B cell (primary cell): ENCODE measurements at regions not wholly inside any gene's neighbourhood (a gene's known extent, or its start where the extent isn't known, plus 50 kb on each side); places are given as distances from the start of the nearest gene placed in this dataset.

Experiments
- ATAC-seq: fragments of 200-7000 bp; cut with Tn5 transposase; one replicate; pipeline ENCODE4 v1.10.0; 2021; ENCODE audit warnings: low read depth, mild to moderate bottlenecking, moderate number of reproducible peaks, moderate library complexity
- CTCF ChIA-PET: fragments of 350-600 bp; sonication (Branson Sonifier 250); formaldehyde crosslinking; loops from one replicate; lab custom pipeline; 2021; ENCODE audit warnings: antibody characterized with exemption, inconsistent platforms; lab: Charles Lee
- POLR2A ChIA-PET: fragments of 350-600 bp; sonication (Branson Sonifier 250); formaldehyde crosslinking; loops from one replicate; lab custom pipeline; 2021; ENCODE audit warnings: antibody characterized with exemption; lab: Charles Lee
- DNase-seq: peaks from one replicate; pipeline ENCODE4 v3.0.0; 2013
- H2AFZ ChIP-seq: 2 replicates; pipeline ENCODE4 v1.6.1; 2012; ENCODE audit warnings: mild to moderate bottlenecking, low read depth, low read length; ENCODE audit not compliant: insufficient read depth, poor library complexity, severe bottlenecking
- H3K27ac ChIP-seq, 2 donors: 1 replicate in 1 of 2; 2 replicates in 1 of 2; pipeline ENCODE4 v1.5.1; 2012 to 2013; ENCODE audit warnings: low read length in 2 of 2, mild to moderate bottlenecking in 2 of 2, moderate library complexity in 1 of 2
- H3K27me3 ChIP-seq, 4 experiments: fragments of 200-600 bp in 1 of 4; sonication (generic) in 1 of 4; replicated peaks in 1 of 4; 1 replicate in 2 of 4; 2 replicates in 2 of 4; pipeline versions ENCODE4 v1.6.1 to v1.7.0; 2013 to 2016; ENCODE audit warnings: low read length in 3 of 4, mild to moderate bottlenecking in 2 of 4, mixed read lengths in 1 of 4, moderate library complexity in 1 of 4; ENCODE audit not compliant: insufficient read depth in 4 of 4, control insufficient read depth in 3 of 4; ENCODE audit errors: control extremely low read depth in 1 of 4
- H3K36me3 ChIP-seq, 2 experiments: replicated peaks in 1 of 2; 1 replicate in 1 of 2; 2 replicates in 1 of 2; pipeline versions ENCODE4 v1.6.1 to v1.7.1; 2013; ENCODE audit warnings: low read length in 1 of 2; ENCODE audit not compliant: insufficient read depth in 2 of 2, control insufficient read depth in 1 of 2; ENCODE audit errors: control extremely low read depth in 1 of 2, extremely low read depth in 1 of 2
- H3K4me1 ChIP-seq, 2 donors: fragments of 200-600 bp in 1 of 2; sonication (generic) in 1 of 2; 1 replicate in 1 of 2; 2 replicates in 1 of 2; pipeline versions ENCODE4 v1.5.1 to v1.6.1; 2013 to 2017; ENCODE audit warnings: low read length in 2 of 2; ENCODE audit not compliant: control insufficient read depth in 2 of 2, insufficient read depth in 2 of 2
- H3K4me2 ChIP-seq: replicated peaks from 2 replicates; pipeline ENCODE3; 2012; ENCODE audit warnings: mild to moderate bottlenecking, low read depth, low read length; ENCODE audit not compliant: poor library complexity, severe bottlenecking
- H3K4me3 ChIP-seq, 5 experiments: fragments of 200-600 bp in 1 of 5; sonication (generic) in 1 of 5; 1 replicate in 3 of 5; 2 replicates in 2 of 5; pipeline versions ENCODE4 v1.5.1 to v1.7.0; 2011 to 2016; ENCODE audit warnings: low read length in 4 of 5, mild to moderate bottlenecking in 4 of 5, low read depth in 2 of 5, control low read depth in 1 of 5, moderate library complexity in 1 of 5; ENCODE audit not compliant: insufficient read depth in 1 of 5; ENCODE audit errors: control extremely low read depth in 1 of 5, extremely low read depth in 1 of 5
- H3K79me2 ChIP-seq: fragments of 200-600 bp; sonication (generic); one replicate; pipeline ENCODE4 v1.6.0; 2016; ENCODE audit warnings: low read length; ENCODE audit not compliant: control insufficient read depth, insufficient read depth
- H3K9ac ChIP-seq: fragments of 200-600 bp; sonication (generic); 2 replicates; pipeline ENCODE4 v1.6.1; 2017; ENCODE audit warnings: mild to moderate bottlenecking, low read length, moderate library complexity
- H3K9me3 ChIP-seq, 3 donors: one replicate each; pipeline versions ENCODE4 v1.6.1 to v1.7.1; 2013; ENCODE audit warnings: low read length in 2 of 3; ENCODE audit not compliant: control insufficient read depth in 2 of 3, insufficient read depth in 1 of 3; ENCODE audit errors: control extremely low read depth in 1 of 3
- H4K20me1 ChIP-seq: 2 replicates; pipeline ENCODE4 v1.6.0; 2012; ENCODE audit warnings: mild to moderate bottlenecking, low read length; ENCODE audit not compliant: insufficient read depth, control insufficient read depth, poor library complexity, severe bottlenecking
- H3K27ac Mint-ChIP-seq: one replicate; pipeline ENCODE4 v1.8.0; 2021; ENCODE audit warnings: mixed read lengths
- H3K27me3 Mint-ChIP-seq: one replicate; pipeline ENCODE4 v1.8.0; 2021; ENCODE audit warnings: mixed read lengths
- H3K4me1 Mint-ChIP-seq: one replicate; pipeline ENCODE4 v1.8.0; 2021; ENCODE audit warnings: mixed read lengths
- H3K4me3 Mint-ChIP-seq: one replicate; pipeline ENCODE4 v1.8.0; 2021; ENCODE audit warnings: mixed read lengths
- H3K9me3 Mint-ChIP-seq: one replicate; pipeline ENCODE4 v1.8.0; 2022; ENCODE audit warnings: mixed read lengths; ENCODE audit not compliant: insufficient read depth
- EZH2 ChIP-seq: IDR thresholded peaks from 2 replicates; pipeline ENCODE4 v1.6.1; 2012; ENCODE audit warnings: borderline replicate concordance, low read depth, mild to moderate bottlenecking, moderate library complexity, low read length; ENCODE audit not compliant: insufficient read depth, poor library complexity, severe bottlenecking
- WGBS: methylation state at CpG from one replicate; pipeline ENCODE4 v1.1.5; 2013; ENCODE audit warnings: missing lambda C conversion rate; ENCODE audit not compliant: insufficient coverage; 5-methylcytosine and 5-hydroxymethylcytosine counted together
- intact Hi-C: fragments of 100-400 bp; cut with micrococcal nuclease; formaldehyde crosslinking; loops from one replicate; pipeline ENCODE4 v1.10.0; 2022
- TF ChIP-seq, protein P1 (sequence below): fragments of 200-600 bp; IDR thresholded peaks from one replicate; pipeline ENCODE4 v1.8.0; 2022; ENCODE audit warnings: antibody characterized with exemption, mild to moderate bottlenecking

DNA sequence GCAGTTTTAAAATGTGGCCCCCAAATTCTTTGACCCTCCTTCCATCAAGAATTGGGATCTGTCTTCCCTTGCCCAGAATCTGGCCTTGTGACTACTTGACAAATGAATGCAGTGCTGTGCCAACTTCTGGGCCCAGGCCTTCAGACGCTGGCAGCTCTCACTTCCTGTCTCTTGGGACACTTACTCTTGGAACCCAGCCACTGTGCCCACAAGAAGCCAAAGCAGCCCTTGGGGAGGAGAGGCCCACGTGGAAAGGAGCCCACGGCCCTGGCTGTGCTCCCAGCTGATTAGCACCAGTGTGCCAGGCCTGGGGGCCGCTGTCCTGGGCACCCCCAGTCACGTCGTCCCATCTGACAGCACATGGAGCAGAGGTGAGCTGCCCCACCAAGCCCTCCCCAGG, 56.6 kb downstream of the RPL37A start:
- no peak overlapping the region for H3K9ac ChIP-seq
- no peak overlapping the region for H3K4me3 Mint-ChIP-seq
- TF ChIP-seq EZH2: no peak
- TF ChIP-seq, protein P1, sequence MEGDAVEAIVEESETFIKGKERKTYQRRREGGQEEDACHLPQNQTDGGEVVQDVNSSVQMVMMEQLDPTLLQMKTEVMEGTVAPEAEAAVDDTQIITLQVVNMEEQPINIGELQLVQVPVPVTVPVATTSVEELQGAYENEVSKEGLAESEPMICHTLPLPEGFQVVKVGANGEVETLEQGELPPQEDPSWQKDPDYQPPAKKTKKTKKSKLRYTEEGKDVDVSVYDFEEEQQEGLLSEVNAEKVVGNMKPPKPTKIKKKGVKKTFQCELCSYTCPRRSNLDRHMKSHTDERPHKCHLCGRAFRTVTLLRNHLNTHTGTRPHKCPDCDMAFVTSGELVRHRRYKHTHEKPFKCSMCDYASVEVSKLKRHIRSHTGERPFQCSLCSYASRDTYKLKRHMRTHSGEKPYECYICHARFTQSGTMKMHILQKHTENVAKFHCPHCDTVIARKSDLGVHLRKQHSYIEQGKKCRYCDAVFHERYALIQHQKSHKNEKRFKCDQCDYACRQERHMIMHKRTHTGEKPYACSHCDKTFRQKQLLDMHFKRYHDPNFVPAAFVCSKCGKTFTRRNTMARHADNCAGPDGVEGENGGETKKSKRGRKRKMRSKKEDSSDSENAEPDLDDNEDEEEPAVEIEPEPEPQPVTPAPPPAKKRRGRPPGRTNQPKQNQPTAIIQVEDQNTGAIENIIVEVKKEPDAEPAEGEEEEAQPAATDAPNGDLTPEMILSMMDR: no peak
- 14% methylated on average over 4 of the region's 6 CpGs for WGBS
- H3K79me2 ChIP-seq: no peaks in the 10 kb centered on the region
- ATAC-seq (no peak), DNase-seq (no peak)
- no peaks in the 10 kb centered on the region for H3K4me1 Mint-ChIP-seq
- H4K20me1 ChIP-seq: no peaks in the 10 kb centered on the region
- peaks cover 0 to 5% (median 2%) of the 10 kb centered on the region in 4 experiments for H3K27me3 ChIP-seq
- no peak overlapping the region for H3K4me3 ChIP-seq
- ChIA-PET POLR2A (no interaction called here), CTCF (no interaction called here)
- no peak overlapping the region for H3K4me2 ChIP-seq
- no peaks in the 10 kb centered on the region for H3K9me3 Mint-ChIP-seq
- no peaks in the 10 kb centered on the region for H3K4me1 ChIP-seq
- H3K36me3 ChIP-seq: no peaks in the 10 kb centered on the region
- H3K27me3 Mint-ChIP-seq: peaks cover 25% of the 10 kb centered on the region
- no peak overlapping the region for H3K27ac Mint-ChIP-seq
- intact Hi-C loops: no loop called here
- H3K9me3 ChIP-seq: no peaks in the 10 kb centered on the region
- no peak overlapping the region for H2AFZ ChIP-seq
- H3K27ac ChIP-seq: no peak overlapping the region

DNA sequence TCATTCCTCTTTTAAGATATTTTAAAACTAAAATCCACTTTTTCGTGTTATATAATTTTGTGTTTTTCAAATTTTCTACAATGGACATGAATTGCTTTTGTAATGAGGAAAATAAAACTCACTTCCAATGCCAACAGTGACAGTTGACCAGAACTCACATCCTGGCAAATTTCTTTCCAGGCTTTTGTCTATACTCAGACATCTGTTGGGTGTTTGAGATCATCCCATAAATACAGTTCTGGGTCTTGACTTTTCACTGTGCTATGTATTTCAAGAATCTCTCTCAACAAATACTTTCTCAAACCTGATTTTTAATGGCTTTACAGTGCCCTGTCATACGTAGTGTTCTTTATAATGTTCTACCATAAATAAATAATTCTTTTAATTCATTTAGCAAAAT, 57.6 kb downstream of the RPL37A start:
- no peak overlapping the region for H3K4me3 Mint-ChIP-seq
- TF ChIP-seq, protein P1: no peak
- no peak for TF ChIP-seq EZH2
- DNase-seq (no peak), ATAC-seq (no peak)
- no peaks in the 10 kb centered on the region for H3K4me1 ChIP-seq
- no peaks in the 10 kb centered on the region for H3K9me3 ChIP-seq
- no peaks in the 10 kb centered on the region for H3K36me3 ChIP-seq
- no CpG with 5 or more reads among the region's 2 CpGs for WGBS
- intact Hi-C loops: no loop called here
- no peak overlapping the region for H3K27ac Mint-ChIP-seq
- H3K4me2 ChIP-seq: no peak overlapping the region
- ChIA-PET CTCF (no interaction called here), POLR2A (no interaction called here)
- H3K9ac ChIP-seq: no peak overlapping the region
- H3K4me3 ChIP-seq: no peak overlapping the region
- H2AFZ ChIP-seq: no peak overlapping the region
- H3K27me3 Mint-ChIP-seq: peaks cover 31% of the 10 kb centered on the region
- H3K79me2 ChIP-seq: no peaks in the 10 kb centered on the region
- H3K9me3 Mint-ChIP-seq: no peaks in the 10 kb centered on the region
- no peak overlapping the region for H3K27ac ChIP-seq
- H3K4me1 Mint-ChIP-seq: no peaks in the 10 kb centered on the region
- H4K20me1 ChIP-seq: no peaks in the 10 kb centered on the region
- H3K27me3 ChIP-seq: peaks cover 0 to 5% (median 2%) of the 10 kb centered on the region in 4 experiments
